Epithelial cell of proximal tubule (primary cell): ENCODE measurements at regions not wholly inside any gene's neighbourhood (a gene's known extent, or its start where the extent isn't known, plus 50 kb on each side); places are given as distances from the start of the nearest gene placed in this dataset.
A peak's percentile ranks its signal among the peaks of the same experiment; 100 is the strongest.

Source experiments
- DNase-seq: peaks from one replicate; pipeline ENCODE4 v3.0.0-alpha.2; 2011; ENCODE audit warnings: low read depth
- H3K4me3 ChIP-seq: 2 replicates; pipeline ENCODE4 v1.5.1; 2011; ENCODE audit warnings: low read depth, mild to moderate bottlenecking, low read length
- TF ChIP-seq, protein P1 (sequence below): conservative IDR thresholded peaks from 2 replicates; pipeline ENCODE4 v1.5.1; 2012; ENCODE audit warnings: low read depth, mild to moderate bottlenecking, low read length

DNA sequence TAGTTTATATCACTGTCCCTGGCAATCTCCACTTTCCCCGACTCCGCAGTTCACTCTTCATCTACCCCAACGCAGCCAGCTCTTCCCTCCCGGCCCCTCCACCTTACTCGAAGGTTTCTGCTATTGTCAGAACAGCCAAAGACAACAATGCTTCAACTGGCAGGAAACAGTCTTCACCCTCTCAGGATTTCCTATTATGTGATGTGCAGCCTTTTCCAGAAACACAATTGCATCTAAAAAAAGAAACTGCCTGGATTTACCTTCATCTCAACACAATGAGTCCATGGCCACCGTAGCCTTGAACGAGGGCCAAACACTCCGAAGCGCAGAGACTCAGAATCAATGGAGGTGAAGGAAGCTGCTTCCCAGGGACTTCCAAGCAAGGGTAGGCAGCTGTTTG, 182.1 kb upstream of the TSC22D2 start:
- TF ChIP-seq, protein P1, sequence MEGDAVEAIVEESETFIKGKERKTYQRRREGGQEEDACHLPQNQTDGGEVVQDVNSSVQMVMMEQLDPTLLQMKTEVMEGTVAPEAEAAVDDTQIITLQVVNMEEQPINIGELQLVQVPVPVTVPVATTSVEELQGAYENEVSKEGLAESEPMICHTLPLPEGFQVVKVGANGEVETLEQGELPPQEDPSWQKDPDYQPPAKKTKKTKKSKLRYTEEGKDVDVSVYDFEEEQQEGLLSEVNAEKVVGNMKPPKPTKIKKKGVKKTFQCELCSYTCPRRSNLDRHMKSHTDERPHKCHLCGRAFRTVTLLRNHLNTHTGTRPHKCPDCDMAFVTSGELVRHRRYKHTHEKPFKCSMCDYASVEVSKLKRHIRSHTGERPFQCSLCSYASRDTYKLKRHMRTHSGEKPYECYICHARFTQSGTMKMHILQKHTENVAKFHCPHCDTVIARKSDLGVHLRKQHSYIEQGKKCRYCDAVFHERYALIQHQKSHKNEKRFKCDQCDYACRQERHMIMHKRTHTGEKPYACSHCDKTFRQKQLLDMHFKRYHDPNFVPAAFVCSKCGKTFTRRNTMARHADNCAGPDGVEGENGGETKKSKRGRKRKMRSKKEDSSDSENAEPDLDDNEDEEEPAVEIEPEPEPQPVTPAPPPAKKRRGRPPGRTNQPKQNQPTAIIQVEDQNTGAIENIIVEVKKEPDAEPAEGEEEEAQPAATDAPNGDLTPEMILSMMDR = no peak
- H3K4me3 ChIP-seq = no peak overlapping the region
- no peak for DNase-seq

DNA sequence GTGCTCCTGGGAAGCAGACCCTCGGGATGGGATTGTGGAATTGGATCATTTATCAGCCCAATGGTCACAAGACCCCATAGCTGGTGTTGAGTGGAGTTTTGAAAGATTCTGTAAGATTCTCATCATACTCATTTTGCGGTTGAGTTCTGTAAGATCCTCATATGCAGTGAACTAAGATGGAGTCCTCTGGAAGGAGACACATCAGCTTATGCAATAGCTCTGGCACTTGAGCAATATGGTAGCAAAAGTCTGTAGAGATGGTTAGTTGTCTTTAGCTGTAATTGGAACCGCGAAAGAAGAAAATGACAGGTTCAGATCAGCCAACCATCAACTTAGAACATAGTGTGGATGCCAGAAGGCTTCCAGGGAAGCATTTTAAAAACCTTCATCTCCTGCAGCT, 184.5 kb upstream of the TSC22D2 start:
- TF ChIP-seq, protein P1 = no peak
- DNase-seq = no peak
- H3K4me3 ChIP-seq = no peak overlapping the region

DNA sequence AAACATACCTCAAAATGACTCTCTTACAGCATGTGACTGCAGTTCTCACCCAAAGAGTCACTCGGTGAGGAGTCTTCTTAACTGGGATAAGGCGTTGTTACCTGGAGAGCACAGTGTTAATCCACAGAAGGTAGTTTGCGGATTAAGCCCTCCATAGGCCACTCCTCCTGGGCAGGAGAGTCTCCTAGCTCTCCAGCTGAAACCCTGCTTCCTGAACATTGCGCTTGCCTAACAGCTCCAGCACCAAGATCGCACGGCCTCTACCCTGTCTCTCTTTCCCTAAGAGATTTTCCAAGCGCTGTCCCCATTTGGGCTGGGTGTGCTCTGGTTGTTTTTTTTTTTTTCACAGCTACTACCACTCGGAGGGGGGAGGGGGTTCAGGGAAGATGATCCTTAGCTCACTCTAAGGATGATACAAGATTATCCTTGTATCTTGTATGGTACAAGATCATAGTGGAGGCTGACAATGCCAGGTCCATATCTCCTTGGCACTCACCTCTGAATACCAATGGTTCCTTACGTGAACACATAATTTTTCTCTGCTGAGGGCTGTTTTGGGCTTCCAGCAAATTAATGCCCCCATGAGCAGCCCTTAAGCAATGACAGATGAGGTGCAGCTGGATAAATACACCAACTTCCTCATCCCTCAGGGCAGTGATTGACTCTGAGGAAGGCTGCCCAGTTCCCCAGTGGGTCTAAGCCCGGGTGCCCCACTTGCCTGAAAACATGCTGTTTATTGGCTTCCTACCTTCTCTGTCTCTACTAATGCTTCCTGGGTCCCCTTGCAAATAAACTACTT, 185.2 kb upstream of the TSC22D2 start:
- DNase-seq = no peak
- TF ChIP-seq, protein P1 = no peak
- H3K4me3 ChIP-seq = no peak overlapping the region

DNA sequence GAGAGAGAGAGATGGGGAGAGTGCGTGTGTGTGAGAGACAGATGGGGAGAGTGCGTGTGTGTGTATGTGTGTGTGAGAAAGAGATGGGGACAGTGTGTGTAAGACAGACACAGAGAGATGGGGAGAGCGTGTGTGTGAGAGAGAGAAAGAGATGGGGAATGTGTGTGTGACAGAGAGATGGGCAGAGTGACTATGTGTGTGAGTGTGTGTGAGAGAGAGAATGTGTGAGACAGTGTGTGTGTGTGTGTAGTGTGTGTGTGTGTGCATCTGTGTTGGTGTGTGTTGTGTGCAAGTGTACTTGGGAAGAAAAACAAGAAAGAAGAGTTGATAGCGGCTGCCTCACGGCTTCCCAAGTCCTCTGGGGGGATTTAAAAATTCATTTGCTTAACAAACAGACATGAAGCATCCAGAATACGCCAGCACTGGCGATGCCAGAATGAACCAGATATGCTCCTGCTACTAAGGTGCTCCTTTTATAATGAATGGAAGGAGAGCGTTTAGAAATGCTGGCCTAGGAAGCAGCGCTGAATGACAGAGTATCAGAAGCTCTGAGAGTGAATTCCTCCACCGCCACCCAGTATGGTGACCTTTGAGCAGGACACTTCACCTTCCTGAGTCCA, 186.1 kb upstream of the TSC22D2 start:
- TF ChIP-seq, protein P1 = no peak
- no peak for DNase-seq
- no peak overlapping the region for H3K4me3 ChIP-seq

DNA sequence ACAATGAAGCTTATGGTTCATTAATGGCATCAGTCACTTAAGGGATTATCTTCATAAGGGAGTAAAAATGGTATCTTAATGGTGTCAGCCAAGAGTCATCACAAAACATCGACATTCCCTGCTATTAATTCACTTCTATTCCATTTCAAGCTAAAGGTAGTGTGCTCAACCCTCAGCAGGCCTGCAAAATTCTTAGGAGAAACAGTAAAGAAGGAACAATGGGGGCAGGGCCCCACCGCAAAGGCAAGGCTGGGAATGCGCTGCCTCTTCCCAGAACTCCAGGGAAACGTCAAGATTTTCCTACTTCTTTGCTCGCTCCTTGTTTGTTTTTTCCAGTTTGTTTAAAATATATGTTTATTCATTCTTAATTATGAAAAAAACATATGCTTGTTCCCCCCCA, 187.3 kb upstream of the TSC22D2 start:
- peak overlapping the region; percentile 58 for H3K4me3 ChIP-seq
- TF ChIP-seq, protein P1 = no peak
- no peak for DNase-seq

DNA sequence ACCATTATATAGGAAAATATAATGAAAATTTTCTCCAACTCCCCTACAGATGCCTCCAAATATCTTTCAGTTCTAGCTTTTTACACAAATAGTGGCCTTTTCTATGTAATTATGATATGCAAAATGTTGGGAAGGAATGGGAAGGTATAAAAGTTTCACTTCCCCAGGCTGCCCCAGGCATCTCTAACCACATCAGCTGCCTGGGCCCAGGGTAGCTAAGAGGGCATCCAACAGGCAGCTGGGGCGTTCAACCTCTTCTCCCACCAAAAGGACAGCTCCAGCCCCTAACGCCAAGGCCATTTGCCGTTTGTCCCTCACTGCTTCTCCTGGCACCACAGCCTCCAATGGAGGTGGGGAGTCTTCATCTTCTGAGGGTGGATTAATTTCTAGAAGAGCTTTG, 188.1 kb upstream of the TSC22D2 start:
- H3K4me3 ChIP-seq = no peak overlapping the region
- DNase-seq = no peak
- TF ChIP-seq, protein P1 = no peak

DNA sequence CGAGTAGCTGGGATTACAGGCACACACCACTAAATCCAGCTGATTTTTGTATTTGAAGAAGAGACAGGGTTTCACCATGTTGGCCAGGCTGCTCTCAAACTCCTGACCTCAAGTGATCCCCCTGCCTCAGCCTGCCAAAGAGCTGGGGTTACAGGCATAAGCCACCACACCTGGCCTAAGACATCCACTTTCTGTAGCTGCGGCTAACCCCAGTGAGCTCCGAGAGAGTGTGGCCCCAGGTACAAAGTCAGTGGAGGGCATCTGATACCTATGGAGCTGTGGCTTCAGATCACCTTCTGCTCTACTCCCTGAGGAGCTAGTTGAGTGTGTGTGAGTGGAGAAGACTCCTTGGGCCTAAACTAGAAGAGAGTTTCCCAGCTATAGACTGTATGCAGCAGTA, 189.3 kb upstream of the TSC22D2 start:
- H3K4me3 ChIP-seq = no peak overlapping the region
- no peak for DNase-seq
- TF ChIP-seq, protein P1 = no peak
